ENCODE measurements at regions not wholly inside any gene's neighbourhood (a gene's known extent, or its start where the extent isn't known, plus 50 kb on each side); places are given as distances from the start of the nearest gene placed in this dataset.

DNA sequence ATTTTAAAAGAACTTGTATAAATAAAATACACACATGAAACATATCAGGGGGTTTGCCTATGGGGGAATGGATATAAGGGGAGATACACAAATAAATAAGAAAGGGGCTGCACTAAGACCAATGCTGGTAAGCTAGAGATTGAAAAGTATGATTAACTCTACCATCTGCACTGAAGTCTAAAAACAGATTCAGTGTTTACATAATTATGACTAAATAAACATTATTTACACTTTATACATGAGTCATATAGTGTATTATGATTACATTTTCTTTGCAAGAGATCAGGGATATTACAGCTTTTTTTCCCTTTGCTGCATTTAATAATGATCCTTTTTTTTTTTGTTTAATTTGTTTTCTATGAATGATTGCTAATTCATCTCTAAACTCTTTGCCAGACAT, 367.9 kb downstream of the TMEM38B start:
- Histone ChIP-seq H3K9me3 (ENCODE audit: control insufficient read depth, low read depth, low read length) (no peaks in the 10 kb centered on the region), H3K4me2 (ENCODE audit: control insufficient read depth, extremely low read depth, insufficient read depth, low read depth, low read length) (no peak overlapping the region), H3K27ac (ENCODE audit: control insufficient read depth, insufficient read depth, low read length) (no peak overlapping the region), H2AFZ (ENCODE audit: control insufficient read depth, low read length) (no peak overlapping the region), H3K36me3 (ENCODE audit: control insufficient read depth in 2 of 2, extremely low read depth in 1 of 2, insufficient read depth in 2 of 2, low read length in 2 of 2) (no peaks in the 10 kb centered on the region), H3K4me1 (ENCODE audit: control insufficient read depth, extremely low read depth, insufficient read depth, low read length) (no peaks in the 10 kb centered on the region), H3K79me2 (ENCODE audit: control insufficient read depth, insufficient read depth, low read length) (no peaks in the 10 kb centered on the region), H3K9me1 (ENCODE audit: control insufficient read depth, extremely low read depth, insufficient read depth, low read length) (no peaks in the 10 kb centered on the region), H3K27me3 (ENCODE audit: control insufficient read depth, extremely low read depth, insufficient read depth, low read length) (no peaks in the 10 kb centered on the region), H3K9ac (ENCODE audit: control insufficient read depth, extremely low read depth, insufficient read depth, low read length) (no peak overlapping the region), H4K20me1 (ENCODE audit: control insufficient read depth, extremely low read depth, insufficient read depth, low read length) (no peaks in the 10 kb centered on the region), H3K4me3 (ENCODE audit: control insufficient read depth in 2 of 3, extremely low read depth in 1 of 3, insufficient read depth in 2 of 3, low read depth in 1 of 3, low read length in 3 of 3) (no peak overlapping the region)
- no peak for FAIRE-seq
- dilution Hi-C loops (cut with MboI; ENCODE audit: extremely low pct_ligation_motif_present, low sequenced_read_pairs), result no loop called here
- DNase-seq (ENCODE audit: low read depth, low spot score), result no peak
- TF ChIP-seq EZH2 (IDR thresholded peaks at IDR 0.05; ENCODE audit: low read length), result no peak
- TF ChIP-seq, protein P1, sequence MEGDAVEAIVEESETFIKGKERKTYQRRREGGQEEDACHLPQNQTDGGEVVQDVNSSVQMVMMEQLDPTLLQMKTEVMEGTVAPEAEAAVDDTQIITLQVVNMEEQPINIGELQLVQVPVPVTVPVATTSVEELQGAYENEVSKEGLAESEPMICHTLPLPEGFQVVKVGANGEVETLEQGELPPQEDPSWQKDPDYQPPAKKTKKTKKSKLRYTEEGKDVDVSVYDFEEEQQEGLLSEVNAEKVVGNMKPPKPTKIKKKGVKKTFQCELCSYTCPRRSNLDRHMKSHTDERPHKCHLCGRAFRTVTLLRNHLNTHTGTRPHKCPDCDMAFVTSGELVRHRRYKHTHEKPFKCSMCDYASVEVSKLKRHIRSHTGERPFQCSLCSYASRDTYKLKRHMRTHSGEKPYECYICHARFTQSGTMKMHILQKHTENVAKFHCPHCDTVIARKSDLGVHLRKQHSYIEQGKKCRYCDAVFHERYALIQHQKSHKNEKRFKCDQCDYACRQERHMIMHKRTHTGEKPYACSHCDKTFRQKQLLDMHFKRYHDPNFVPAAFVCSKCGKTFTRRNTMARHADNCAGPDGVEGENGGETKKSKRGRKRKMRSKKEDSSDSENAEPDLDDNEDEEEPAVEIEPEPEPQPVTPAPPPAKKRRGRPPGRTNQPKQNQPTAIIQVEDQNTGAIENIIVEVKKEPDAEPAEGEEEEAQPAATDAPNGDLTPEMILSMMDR (optimal IDR thresholded peaks at IDR 0.05 in 1 of 3, IDR thresholded peaks at IDR 0.05 in 1 of 3, conservative IDR thresholded peaks at IDR 0.05 in 1 of 3; ENCODE audit: extremely low read depth in 1 of 3, insufficient read depth in 2 of 3, low read length in 3 of 3), result no peak

DNA sequence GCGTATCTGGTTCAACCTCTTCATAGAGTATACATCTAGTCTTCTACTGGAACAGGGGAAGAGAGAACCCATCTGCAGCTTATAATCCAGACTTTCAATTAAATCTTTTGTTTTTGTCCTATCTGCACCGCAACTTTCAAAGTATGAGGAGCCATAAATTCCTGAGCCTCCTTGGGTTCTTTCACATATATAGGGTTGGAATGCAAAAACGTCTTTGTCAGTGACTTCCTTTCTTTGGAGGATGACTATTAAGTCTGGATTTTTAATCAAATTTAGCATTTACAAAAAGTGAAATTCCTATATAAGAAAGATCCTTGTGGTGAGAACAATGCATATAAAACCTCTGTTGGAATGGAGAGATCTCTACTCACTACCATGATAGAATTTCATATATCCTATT, 370.8 kb downstream of the TMEM38B start:
- TF ChIP-seq EZH2 (IDR thresholded peaks at IDR 0.05; ENCODE audit: low read length), result no peak
- TF ChIP-seq, protein P1 (optimal IDR thresholded peaks at IDR 0.05 in 1 of 3, IDR thresholded peaks at IDR 0.05 in 1 of 3, conservative IDR thresholded peaks at IDR 0.05 in 1 of 3; ENCODE audit: extremely low read depth in 1 of 3, insufficient read depth in 2 of 3, low read length in 3 of 3), result no peak
- no peaks in the 10 kb centered on the region for H3K9me1 ChIP-seq (ENCODE audit: control insufficient read depth, extremely low read depth, insufficient read depth, low read length)
- no peaks in the 10 kb centered on the region for H4K20me1 ChIP-seq (ENCODE audit: control insufficient read depth, extremely low read depth, insufficient read depth, low read length)
- no peaks in the 10 kb centered on the region for H3K36me3 ChIP-seq (ENCODE audit: control insufficient read depth in 2 of 2, extremely low read depth in 1 of 2, insufficient read depth in 2 of 2, low read length in 2 of 2)
- H3K79me2 ChIP-seq (ENCODE audit: control insufficient read depth, insufficient read depth, low read length), result no peaks in the 10 kb centered on the region
- H3K9me3 ChIP-seq (ENCODE audit: control insufficient read depth, low read depth, low read length), result no peaks in the 10 kb centered on the region
- H3K9ac ChIP-seq (ENCODE audit: control insufficient read depth, extremely low read depth, insufficient read depth, low read length), result no peak overlapping the region
- FAIRE-seq, result no peak
- DNase-seq (ENCODE audit: low read depth, low spot score), result no peak
- H3K4me1 ChIP-seq (ENCODE audit: control insufficient read depth, extremely low read depth, insufficient read depth, low read length), result no peaks in the 10 kb centered on the region
- dilution Hi-C loops (cut with MboI; ENCODE audit: extremely low pct_ligation_motif_present, low sequenced_read_pairs), result no loop called here
- no peak overlapping the region for H2AFZ ChIP-seq (ENCODE audit: control insufficient read depth, low read length)
- H3K4me3 ChIP-seq (ENCODE audit: control insufficient read depth in 2 of 3, extremely low read depth in 1 of 3, insufficient read depth in 2 of 3, low read depth in 1 of 3, low read length in 3 of 3), result no peak overlapping the region
- H3K27ac ChIP-seq (ENCODE audit: control insufficient read depth, insufficient read depth, low read length), result no peak overlapping the region
- H3K4me2 ChIP-seq (ENCODE audit: control insufficient read depth, extremely low read depth, insufficient read depth, low read depth, low read length), result no peak overlapping the region
- no peaks in the 10 kb centered on the region for H3K27me3 ChIP-seq (ENCODE audit: control insufficient read depth, extremely low read depth, insufficient read depth, low read length)
